ENCODE measurements at regions not wholly inside any gene's neighbourhood (a gene's known extent, or its start where the extent isn't known, plus 50 kb on each side); places are given as distances from the start of the nearest gene placed in this dataset.

DNA sequence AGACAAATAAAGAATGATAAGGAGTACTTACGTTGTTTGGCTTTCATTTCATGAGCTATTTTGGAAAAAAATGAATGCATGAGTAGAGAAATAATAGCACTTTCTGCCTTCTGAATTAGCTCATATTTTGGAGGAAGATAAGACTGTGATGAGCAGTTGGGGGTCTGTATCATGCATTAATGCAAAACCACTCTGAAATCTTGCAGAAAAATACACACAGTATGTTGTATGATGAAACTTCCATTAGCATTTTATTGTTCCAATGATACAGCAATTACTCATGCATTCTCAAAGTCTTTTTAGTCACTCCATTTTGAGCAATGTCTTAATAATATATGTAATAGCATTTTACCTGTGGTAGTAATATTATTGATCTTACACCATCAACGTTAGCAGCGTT, 571.0 kb downstream of the CDH8 start:
- intact Hi-C loops (cut with DNase I): no loop called here
- DNase-seq (ENCODE audit: extremely low spot score): no peak
- H3K4me3 ChIP-seq: no peak overlapping the region
- no peaks in the 10 kb centered on the region for H3K4me1 ChIP-seq
- no peaks in the 10 kb centered on the region for H3K36me3 ChIP-seq
- no peaks in the 10 kb centered on the region for H3K27me3 ChIP-seq
- WGBS: 91% methylated on average over 3 of the region's 3 CpGs
- TF ChIP-seq EP300 (IDR thresholded peaks at IDR 0.05) (no peak), POLR2A (IDR thresholded peaks at IDR 0.05; ENCODE audit: low read depth) (no peak), POLR2AphosphoS5 (IDR thresholded peaks at IDR 0.05) (no peak)
- TF ChIP-seq, protein P1, sequence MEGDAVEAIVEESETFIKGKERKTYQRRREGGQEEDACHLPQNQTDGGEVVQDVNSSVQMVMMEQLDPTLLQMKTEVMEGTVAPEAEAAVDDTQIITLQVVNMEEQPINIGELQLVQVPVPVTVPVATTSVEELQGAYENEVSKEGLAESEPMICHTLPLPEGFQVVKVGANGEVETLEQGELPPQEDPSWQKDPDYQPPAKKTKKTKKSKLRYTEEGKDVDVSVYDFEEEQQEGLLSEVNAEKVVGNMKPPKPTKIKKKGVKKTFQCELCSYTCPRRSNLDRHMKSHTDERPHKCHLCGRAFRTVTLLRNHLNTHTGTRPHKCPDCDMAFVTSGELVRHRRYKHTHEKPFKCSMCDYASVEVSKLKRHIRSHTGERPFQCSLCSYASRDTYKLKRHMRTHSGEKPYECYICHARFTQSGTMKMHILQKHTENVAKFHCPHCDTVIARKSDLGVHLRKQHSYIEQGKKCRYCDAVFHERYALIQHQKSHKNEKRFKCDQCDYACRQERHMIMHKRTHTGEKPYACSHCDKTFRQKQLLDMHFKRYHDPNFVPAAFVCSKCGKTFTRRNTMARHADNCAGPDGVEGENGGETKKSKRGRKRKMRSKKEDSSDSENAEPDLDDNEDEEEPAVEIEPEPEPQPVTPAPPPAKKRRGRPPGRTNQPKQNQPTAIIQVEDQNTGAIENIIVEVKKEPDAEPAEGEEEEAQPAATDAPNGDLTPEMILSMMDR (IDR thresholded peaks at IDR 0.05): no peak
- H3K27ac ChIP-seq (replicated peaks in 1 of 4): no peak overlapping the region
- H3K9me3 ChIP-seq: no peaks in the 10 kb centered on the region

DNA sequence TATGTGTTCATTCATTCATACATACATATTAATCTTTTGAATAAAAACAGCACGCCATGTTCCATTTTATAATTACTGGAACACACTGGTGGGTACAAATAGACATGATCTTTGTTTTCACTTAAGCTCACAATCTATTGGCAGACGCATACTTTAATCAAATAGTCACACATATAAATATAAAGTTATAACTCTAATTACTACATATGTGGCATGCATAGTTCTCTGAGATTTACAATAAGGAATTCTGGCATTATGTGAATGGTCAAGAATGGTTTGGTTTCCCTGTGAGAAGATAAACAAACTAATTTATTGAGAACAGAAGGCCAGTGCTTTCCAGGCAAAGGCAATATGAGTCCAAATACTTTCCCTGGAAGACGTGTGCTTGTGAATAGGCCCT, 576.2 kb downstream of the CDH8 start:
- no peaks in the 10 kb centered on the region for H3K27me3 ChIP-seq
- no peaks in the 10 kb centered on the region for H3K4me1 ChIP-seq
- H3K27ac ChIP-seq (replicated peaks in 1 of 4): no peak overlapping the region
- TF ChIP-seq POLR2A (IDR thresholded peaks at IDR 0.05; ENCODE audit: low read depth): no peak
- TF ChIP-seq, protein P1 (IDR thresholded peaks at IDR 0.05): no peak
- no peak for TF ChIP-seq POLR2AphosphoS5 (IDR thresholded peaks at IDR 0.05)
- TF ChIP-seq EP300 (IDR thresholded peaks at IDR 0.05): no peak
- no peak overlapping the region for H3K4me3 ChIP-seq
- WGBS: 76% methylated on average over 3 of the region's 3 CpGs
- H3K9me3 ChIP-seq: peaks cover 0 to 9% (median 0%) of the 10 kb centered on the region in 4 donors
- H3K36me3 ChIP-seq: no peaks in the 10 kb centered on the region
- DNase-seq (ENCODE audit: extremely low spot score): no peak
- intact Hi-C loops (cut with DNase I): no loop called here

DNA sequence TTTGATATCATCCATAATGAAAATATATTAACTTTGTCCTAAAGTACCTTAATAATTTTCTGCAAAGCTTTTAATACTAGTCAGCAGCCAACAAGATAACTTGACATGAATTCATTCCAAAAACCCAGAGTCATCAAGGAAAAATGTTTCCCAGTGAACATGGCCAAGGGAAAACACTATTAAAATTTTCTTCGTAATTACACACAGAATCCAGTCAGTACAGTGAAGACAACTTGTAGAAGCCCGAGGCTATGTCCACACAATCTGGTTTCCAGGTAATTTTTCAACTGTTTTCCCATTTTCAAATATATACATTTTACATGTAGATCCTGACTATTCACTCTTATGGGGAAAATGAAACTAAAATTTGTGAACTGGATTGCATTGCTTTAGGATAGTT, 600.9 kb downstream of the CDH8 start:
- Histone ChIP-seq H3K27ac (replicated peaks in 1 of 4) (no peak overlapping the region), H3K4me1 (no peaks in the 10 kb centered on the region), H3K9me3 (no peaks in the 10 kb centered on the region), H3K27me3 (no peaks in the 10 kb centered on the region), H3K36me3 (no peaks in the 10 kb centered on the region), H3K4me3 (no peak overlapping the region)
- TF ChIP-seq, protein P1 (IDR thresholded peaks at IDR 0.05): no peak
- TF ChIP-seq POLR2AphosphoS5 (IDR thresholded peaks at IDR 0.05): no peak
- no peak for TF ChIP-seq POLR2A (IDR thresholded peaks at IDR 0.05; ENCODE audit: low read depth)
- TF ChIP-seq EP300 (IDR thresholded peaks at IDR 0.05): no peak
- intact Hi-C loops (cut with DNase I): no loop called here
- 46% methylated on average over 2 of the region's 2 CpGs for WGBS
- DNase-seq (ENCODE audit: extremely low spot score): no peak

DNA sequence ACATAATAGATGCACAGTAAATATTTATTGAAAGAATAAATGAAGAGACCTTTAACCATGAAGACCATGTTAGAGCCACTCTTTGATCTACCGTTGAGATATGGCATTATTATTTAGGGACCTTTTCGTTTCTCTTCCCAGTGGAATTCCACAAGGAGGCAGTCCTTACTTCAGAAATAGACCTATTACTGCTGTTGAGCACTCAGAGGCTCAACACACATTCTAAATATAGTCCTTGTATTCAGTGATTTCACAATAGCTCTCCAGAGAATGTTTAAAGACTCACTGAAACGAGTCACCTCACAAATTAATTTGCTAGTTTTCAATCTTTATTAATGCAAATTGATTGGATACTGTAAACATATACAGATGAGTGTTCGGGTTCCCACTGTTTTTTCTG, 603.8 kb downstream of the CDH8 start:
- Histone ChIP-seq H3K4me1 (no peaks in the 10 kb centered on the region), H3K36me3 (no peaks in the 10 kb centered on the region), H3K4me3 (no peak overlapping the region), H3K27me3 (no peaks in the 10 kb centered on the region), H3K9me3 (no peaks in the 10 kb centered on the region), H3K27ac (replicated peaks in 1 of 4) (no peak overlapping the region)
- TF ChIP-seq POLR2A (IDR thresholded peaks at IDR 0.05; ENCODE audit: low read depth): no peak
- TF ChIP-seq, protein P1 (IDR thresholded peaks at IDR 0.05): no peak
- no peak for TF ChIP-seq POLR2AphosphoS5 (IDR thresholded peaks at IDR 0.05)
- no peak for TF ChIP-seq EP300 (IDR thresholded peaks at IDR 0.05)
- WGBS: 60% methylated on average over 4 of the region's 4 CpGs
- no peak for DNase-seq (ENCODE audit: extremely low spot score)
- intact Hi-C loops (cut with DNase I): no loop called here

DNA sequence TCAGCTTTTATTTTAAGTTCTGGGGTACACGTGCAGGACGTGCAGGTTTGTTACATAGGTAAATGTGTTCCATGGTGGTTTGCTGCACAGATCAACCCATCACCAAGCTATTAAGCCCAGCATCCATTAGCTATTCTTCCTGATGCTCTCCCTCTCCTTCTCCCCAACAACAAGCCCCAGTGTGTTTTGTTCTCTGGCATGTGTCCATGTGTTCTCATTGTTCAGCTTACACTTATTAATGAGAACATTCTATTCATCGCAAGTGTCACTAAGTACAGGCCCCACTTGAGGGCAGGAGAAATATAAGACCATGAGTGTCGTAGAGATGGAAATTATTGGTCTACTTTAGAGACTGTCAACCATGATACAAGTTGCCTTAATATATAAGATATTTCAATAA, 615.1 kb downstream of the CDH8 start:
- Histone ChIP-seq H3K36me3 (no peaks in the 10 kb centered on the region), H3K27me3 (no peaks in the 10 kb centered on the region), H3K4me1 (no peaks in the 10 kb centered on the region), H3K4me3 (no peak overlapping the region), H3K27ac (replicated peaks in 1 of 4) (no peak overlapping the region), H3K9me3 (no peaks in the 10 kb centered on the region)
- no peak for DNase-seq (ENCODE audit: extremely low spot score)
- intact Hi-C loops (cut with DNase I): no loop called here
- 83% methylated on average over 4 of the region's 4 CpGs for WGBS
- TF ChIP-seq, protein P1 (IDR thresholded peaks at IDR 0.05): no peak
- TF ChIP-seq POLR2A (IDR thresholded peaks at IDR 0.05; ENCODE audit: low read depth) (no peak), POLR2AphosphoS5 (IDR thresholded peaks at IDR 0.05) (no peak), EP300 (IDR thresholded peaks at IDR 0.05) (no peak)
